T-helper 17 cell (primary cell): ENCODE measurements at regions not wholly inside any gene's neighbourhood (a gene's known extent, or its start where the extent isn't known, plus 50 kb on each side); places are given as distances from the start of the nearest gene placed in this dataset.
"Not testable (repeated sequence)": the region's sequence is repeated elsewhere in the genome, so short reads cannot be mapped to it uniquely, and the experiment has no call there.

Source experiments
- ATAC-seq: fragments of 150-1000 bp; cut with Tn5 transposase; 2 replicates; pipeline ENCODE4 v1.10.0; 2021; ENCODE audit warnings: mild to moderate bottlenecking, moderate library complexity
- DNase-seq, 3 donors: peaks; one replicate each; pipeline versions ENCODE4 v3.0.0 to v3.0.0-alpha.2; 2020 to 2021
- H3K9me3 ChIP-seq: one replicate; pipeline ENCODE4 v1.7.0; 2013; ENCODE audit warnings: low read length, mild to moderate bottlenecking; ENCODE audit not compliant: control insufficient read depth, poor library complexity, severe bottlenecking
- H3K27ac Mint-ChIP-seq: one replicate; pipeline ENCODE4 v1.8.0; 2022; ENCODE audit warnings: mild to moderate bottlenecking, moderate library complexity, mixed read lengths
- H3K27me3 Mint-ChIP-seq: one replicate; pipeline ENCODE4 v1.8.0; 2022; ENCODE audit warnings: mixed read lengths
- H3K36me3 Mint-ChIP-seq: one replicate; pipeline ENCODE4 v1.8.0; 2022; ENCODE audit warnings: low read depth, mixed read lengths
- H3K4me1 Mint-ChIP-seq: one replicate; pipeline ENCODE4 v1.8.0; 2022; ENCODE audit warnings: mild to moderate bottlenecking, mixed read lengths
- H3K4me3 Mint-ChIP-seq: one replicate; pipeline ENCODE4 v1.8.0; 2022; ENCODE audit warnings: mild to moderate bottlenecking, moderate library complexity, mixed read lengths

- H3K36me3 Mint-ChIP-seq, H3K4me1 Mint-ChIP-seq, H3K27ac Mint-ChIP-seq, DNase-seq, H3K9me3 ChIP-seq, ATAC-seq, H3K4me3 Mint-ChIP-seq: not testable (repeated sequence)
- peaks cover 14% of the 10 kb centered on the region for H3K27me3 Mint-ChIP-seq
Measured at GRCh38 chr19:30114095-30114494, 172.1 kb downstream of the URI1 start.

- no peaks in the 10 kb centered on the region for H3K4me1 Mint-ChIP-seq
- ATAC-seq (no peak), DNase-seq (no peak)
- peaks cover 4% of the 10 kb centered on the region for H3K27me3 Mint-ChIP-seq
- H3K4me3 Mint-ChIP-seq = no peak overlapping the region
- no peak overlapping the region for H3K27ac Mint-ChIP-seq
- no peaks in the 10 kb centered on the region for H3K9me3 ChIP-seq
- H3K36me3 Mint-ChIP-seq = no peaks in the 10 kb centered on the region
Measured at GRCh38 chr19:30115947-30116346, 173.9 kb downstream of the URI1 start.

GRCh38 chr19:30116530-30116929, 174.5 kb downstream of the URI1 start:
- DNase-seq (no peak), ATAC-seq (no peak)
- Mint-ChIP-seq H3K36me3 (no peaks in the 10 kb centered on the region), H3K27ac (no peak overlapping the region), H3K4me1 (no peaks in the 10 kb centered on the region), H3K27me3 (peaks cover 4% of the 10 kb centered on the region), H3K4me3 (no peak overlapping the region)
- no peaks in the 10 kb centered on the region for H3K9me3 ChIP-seq

- H3K9me3 ChIP-seq = no peaks in the 10 kb centered on the region
- no peak overlapping the region for H3K27ac Mint-ChIP-seq
- no peak overlapping the region for H3K4me3 Mint-ChIP-seq
- no peaks in the 10 kb centered on the region for H3K4me1 Mint-ChIP-seq
- no peak for DNase-seq
- ATAC-seq = no peak
- H3K36me3 Mint-ChIP-seq = no peaks in the 10 kb centered on the region
- peaks cover 9% of the 10 kb centered on the region for H3K27me3 Mint-ChIP-seq
Measured at GRCh38 chr19:30116984-30117555, 175.0 kb downstream of the URI1 start.

- H3K27me3 Mint-ChIP-seq = peaks cover 16% of the 10 kb centered on the region
- no peak overlapping the region for H3K4me3 Mint-ChIP-seq
- H3K27ac Mint-ChIP-seq = no peak overlapping the region
- H3K36me3 Mint-ChIP-seq = no peaks in the 10 kb centered on the region
- no peaks in the 10 kb centered on the region for H3K4me1 Mint-ChIP-seq
- no peak for DNase-seq
- no peaks in the 10 kb centered on the region for H3K9me3 ChIP-seq
- no peak for ATAC-seq
Measured at GRCh38 chr19:30117636-30118145, 175.7 kb downstream of the URI1 start.

- no peak for DNase-seq
- no peak overlapping the region for H3K4me3 Mint-ChIP-seq
- H3K9me3 ChIP-seq = no peaks in the 10 kb centered on the region
- H3K27me3 Mint-ChIP-seq = peaks cover 18% of the 10 kb centered on the region
- no peaks in the 10 kb centered on the region for H3K4me1 Mint-ChIP-seq
- no peak for ATAC-seq
- no peak overlapping the region for H3K27ac Mint-ChIP-seq
- H3K36me3 Mint-ChIP-seq = no peaks in the 10 kb centered on the region
Measured at GRCh38 chr19:30118221-30118620, 176.2 kb downstream of the URI1 start.

- H3K4me3 Mint-ChIP-seq = no peak overlapping the region
- H3K9me3 ChIP-seq = no peaks in the 10 kb centered on the region
- H3K4me1 Mint-ChIP-seq = no peaks in the 10 kb centered on the region
- H3K27ac Mint-ChIP-seq = no peak overlapping the region
- peaks cover 22% of the 10 kb centered on the region for H3K27me3 Mint-ChIP-seq
- ATAC-seq = no peak
- no peak for DNase-seq
- no peaks in the 10 kb centered on the region for H3K36me3 Mint-ChIP-seq
Measured at GRCh38 chr19:30118760-30119159, 176.7 kb downstream of the URI1 start.

GRCh38 chr19:30119180-30119908, 177.3 kb downstream of the URI1 start:
- ATAC-seq (no peak), DNase-seq (no peak)
- Mint-ChIP-seq H3K36me3 (no peaks in the 10 kb centered on the region), H3K4me3 (no peak overlapping the region), H3K27me3 (peaks cover 22% of the 10 kb centered on the region), H3K4me1 (no peaks in the 10 kb centered on the region), H3K27ac (no peak overlapping the region)
- H3K9me3 ChIP-seq = no peaks in the 10 kb centered on the region

GRCh38 chr19:30120860-30121484, 178.9 kb downstream of the URI1 start:
- H3K27me3 Mint-ChIP-seq = peaks cover 21% of the 10 kb centered on the region
- H3K36me3 Mint-ChIP-seq = no peaks in the 10 kb centered on the region
- H3K27ac Mint-ChIP-seq = no peak overlapping the region

GRCh38 chr19:30122431-30122830, 180.4 kb downstream of the URI1 start:
- Mint-ChIP-seq H3K27me3 (peaks cover 21% of the 10 kb centered on the region), H3K36me3 (no peaks in the 10 kb centered on the region), H3K27ac (no peak overlapping the region), H3K4me3 (no peak overlapping the region), H3K4me1 (no peaks in the 10 kb centered on the region)
- ATAC-seq (no peak), DNase-seq (no peak)
- no peaks in the 10 kb centered on the region for H3K9me3 ChIP-seq

More at GRCh38 chr19:30120860-30121484, 178.9 kb downstream of the URI1 start:
- ATAC-seq (no peak), DNase-seq (no peak)
- Mint-ChIP-seq H3K4me1 (no peaks in the 10 kb centered on the region), H3K4me3 (no peak overlapping the region)
- no peaks in the 10 kb centered on the region for H3K9me3 ChIP-seq

GRCh38 chr19:30123119-30123518, 181.1 kb downstream of the URI1 start:
- H3K4me1 Mint-ChIP-seq = no peaks in the 10 kb centered on the region
- DNase-seq (no peak), ATAC-seq (no peak)
- H3K36me3 Mint-ChIP-seq = no peaks in the 10 kb centered on the region
- H3K27ac Mint-ChIP-seq = no peak overlapping the region
- H3K4me3 Mint-ChIP-seq = no peak overlapping the region
- peaks cover 21% of the 10 kb centered on the region for H3K27me3 Mint-ChIP-seq
- H3K9me3 ChIP-seq = no peaks in the 10 kb centered on the region

GRCh38 chr19:30123611-30124010, 181.6 kb downstream of the URI1 start:
- H3K9me3 ChIP-seq = no peaks in the 10 kb centered on the region
- ATAC-seq (no peak), DNase-seq (no peak)
- no peak overlapping the region for H3K27ac Mint-ChIP-seq
- H3K4me3 Mint-ChIP-seq = no peak overlapping the region
- H3K27me3 Mint-ChIP-seq = peaks cover 21% of the 10 kb centered on the region
- H3K36me3 Mint-ChIP-seq = no peaks in the 10 kb centered on the region
- no peaks in the 10 kb centered on the region for H3K4me1 Mint-ChIP-seq

GRCh38 chr19:30128211-30128610, 186.2 kb downstream of the URI1 start:
- no peaks in the 10 kb centered on the region for H3K9me3 ChIP-seq
- Mint-ChIP-seq H3K4me3 (no peak overlapping the region), H3K27me3 (peaks cover 15% of the 10 kb centered on the region), H3K27ac (no peak overlapping the region), H3K4me1 (no peaks in the 10 kb centered on the region), H3K36me3 (no peaks in the 10 kb centered on the region)
- ATAC-seq (no peak), DNase-seq (no peak)
